Liver (tissue), 2 donors: ENCODE measurements at regions not wholly inside any gene's neighbourhood (a gene's known extent, or its start where the extent isn't known, plus 50 kb on each side); places are given as distances from the start of the nearest gene placed in this dataset.

ENCODE experiments used
- CTCF ChIP-seq: fragments of 150-350 bp; IDR thresholded peaks from 2 replicates; pipeline ENCODE4 v1.5.1; 2017; ENCODE audit warnings: improper control_type of control experiment, low read depth, low read length; ENCODE audit not compliant: missing input control
- FOXA1 ChIP-seq: IDR thresholded peaks from 2 replicates; pipeline ENCODE4 v1.6.1; 2016; ENCODE audit warnings: antibody characterized with exemption
- donor health status: healthy.

- TF ChIP-seq FOXA1 = no peak
- TF ChIP-seq CTCF = no peak
These were observed 715.8 kb upstream of the KIF2B start for GRCh38 chr17:53106886-53107285.
